ENCODE measurements at regions not wholly inside any gene's neighbourhood (a gene's known extent, or its start where the extent isn't known, plus 50 kb on each side); places are given as distances from the start of the nearest gene placed in this dataset.
A peak's percentile ranks its signal among the peaks of the same experiment; 100 is the strongest.

- DNase-seq = no peak
Measured at GRCh38 chr2:217448860-217449259, 553.9 kb downstream of the TNS1 start.

GRCh38 chr2:217445723-217446122 is 557.1 kb downstream of the TNS1 start:
- no peak for DNase-seq

GRCh38 chr2:217444932-217445331 is 557.9 kb downstream of the TNS1 start:
- DNase-seq = no peak

- DNase-seq = no peak
Measured at GRCh38 chr2:217444509-217444908, 558.3 kb downstream of the TNS1 start.

- no peak for DNase-seq
Measured at GRCh38 chr2:217443601-217444000, 559.2 kb downstream of the TNS1 start.

- no peak for DNase-seq
Measured at GRCh38 chr2:217440000-217440399, 562.8 kb downstream of the TNS1 start.

- DNase-seq = no peak
Measured at GRCh38 chr2:217438821-217439220, 564.0 kb downstream of the TNS1 start.

GRCh38 chr2:217438136-217438535 is 564.7 kb downstream of the TNS1 start:
- DNase-seq = no peak

GRCh38 chr2:217437290-217437870 is 565.4 kb downstream of the TNS1 start:
- DNase-seq = no peak

GRCh38 chr2:217436386-217436785 is 566.4 kb downstream of the TNS1 start:
- peak in 2 of 56 donors; percentile 1 to 3 for DNase-seq

GRCh38 chr2:217434180-217434975 is 568.4 kb downstream of the TNS1 start:
- peak; percentile 9 to 94 (median 80) for DNase-seq

GRCh38 chr2:217433522-217433921 is 569.3 kb downstream of the TNS1 start:
- peak in 1 of 56 donors; percentile 9 for DNase-seq

GRCh38 chr2:217431577-217432269 is 571.1 kb downstream of the TNS1 start:
- DNase-seq = no peak

- no peak for DNase-seq
Measured at GRCh38 chr2:217430916-217431576, 571.2 kb upstream of the TNP1 start.

- DNase-seq = no peak
Measured at GRCh38 chr2:217429981-217430500, 570.2 kb upstream of the TNP1 start.

- no peak for DNase-seq
Measured at GRCh38 chr2:217421834-217422233, 562.0 kb upstream of the TNP1 start.

- DNase-seq = no peak
Measured at GRCh38 chr2:217420854-217421253, 561.0 kb upstream of the TNP1 start.

- no peak for DNase-seq
Measured at GRCh38 chr2:217419055-217419671, 559.3 kb upstream of the TNP1 start.

GRCh38 chr2:217418544-217418943 is 558.7 kb upstream of the TNP1 start:
- no peak for DNase-seq

GRCh38 chr2:217418090-217418489 is 558.2 kb upstream of the TNP1 start:
- DNase-seq = no peak

- DNase-seq = no peak
Measured at GRCh38 chr2:217417536-217417935, 557.7 kb upstream of the TNP1 start.

All from nucleus accumbens (tissue), 56 donors.